Ascending aorta (tissue), 2 donors: ENCODE measurements at regions not wholly inside any gene's neighbourhood (a gene's known extent, or its start where the extent isn't known, plus 50 kb on each side); places are given as distances from the start of the nearest gene placed in this dataset.
"Not testable (repeated sequence)": the region's sequence is repeated elsewhere in the genome, so short reads cannot be mapped to it uniquely, and the experiment has no call there.

Experiments used
- DNase-seq, 2 donors: peaks; one replicate each; pipeline ENCODE4 v3.0.0-alpha.2; 2019; ENCODE audit warnings: low spot score in 2 of 2
- H3K27ac ChIP-seq, 2 donors: fragments of 200-600 bp; sonication (generic); one replicate each; pipeline ENCODE4 v1.5.1; 2016 to 2017; ENCODE audit warnings: mild to moderate bottlenecking in 1 of 2
- H3K27me3 ChIP-seq: fragments of 200-600 bp; sonication (generic); one replicate; pipeline ENCODE4 v1.5.1; 2017
- H3K36me3 ChIP-seq, 2 donors: fragments of 200-600 bp; sonication (generic); one replicate each; pipeline ENCODE4 v1.5.1; 2016
- H3K4me1 ChIP-seq, 2 donors: fragments of 200-600 bp; sonication (generic); one replicate each; pipeline ENCODE4 v1.5.1; 2016 to 2017; ENCODE audit warnings: mild to moderate bottlenecking in 1 of 2
- H3K4me3 ChIP-seq, 2 donors: fragments of 200-600 bp; sonication (generic); one replicate each; pipeline ENCODE4 v1.5.1; 2016 to 2017; ENCODE audit warnings: mild to moderate bottlenecking in 1 of 2
- H3K9me3 ChIP-seq, 2 donors: fragments of 200-600 bp; sonication (generic); one replicate each; pipeline ENCODE4 v1.5.1; 2016
- CTCF ChIP-seq, 3 experiments: fragments of 200-600 bp in 2 of 3; fragments of 450-650 bp in 1 of 3; sonication (generic) in 2 of 3; IDR thresholded peaks; one replicate each; pipeline ENCODE4 v1.5.1; 2016 to 2019; ENCODE audit warnings: antibody characterized with exemption in 3 of 3, mild to moderate bottlenecking in 1 of 3, moderate library complexity in 1 of 3
- intact Hi-C: fragments of 100-400 bp; cut with DNase I; formaldehyde crosslinking; loops from one replicate; pipeline ENCODE4 v1.15.1; 2023

DNA sequence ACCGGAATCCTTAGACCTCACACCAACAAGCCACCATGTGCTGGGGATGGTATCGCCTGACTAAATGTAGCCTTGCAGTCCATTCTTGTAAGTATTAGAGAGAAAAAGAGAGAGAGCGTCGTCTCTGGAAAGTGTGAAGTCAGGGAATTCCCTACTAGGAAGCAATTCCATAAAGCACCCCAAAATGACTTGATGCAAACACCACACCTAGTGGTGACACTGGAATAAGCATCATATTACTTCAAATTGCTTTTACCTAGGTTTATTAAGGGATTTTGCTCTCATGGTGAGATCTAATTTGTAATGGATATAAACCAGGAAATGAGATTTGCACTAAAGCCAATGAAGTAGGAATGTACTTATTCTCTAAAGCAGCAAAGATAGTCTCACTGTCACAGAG lies 111.4 kb upstream of the METTL9 start:
- H3K36me3 ChIP-seq, H3K4me1 ChIP-seq, H3K27ac ChIP-seq, DNase-seq, H3K27me3 ChIP-seq, H3K9me3 ChIP-seq, intact Hi-C loops, H3K4me3 ChIP-seq: not testable (repeated sequence)

DNA sequence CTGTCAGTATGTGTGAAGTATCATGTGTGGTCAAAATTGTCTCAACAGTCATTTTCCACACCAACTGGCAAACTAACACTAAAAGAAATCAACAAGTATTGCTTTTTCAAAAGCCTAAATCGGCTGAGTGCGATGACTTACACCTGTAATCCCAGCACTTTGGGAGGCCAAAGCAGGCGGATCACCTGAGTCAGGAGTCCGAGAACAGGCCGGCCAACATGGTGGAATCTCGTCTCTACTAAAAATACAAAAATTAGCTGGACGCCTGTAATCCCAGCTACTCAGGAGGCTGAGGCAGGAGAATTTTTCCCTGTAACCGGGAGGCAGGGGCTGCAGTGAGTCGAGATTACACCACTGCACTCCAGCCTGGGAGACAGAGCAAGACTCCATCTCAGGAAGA lies 100.3 kb upstream of the METTL9 start:
- H3K4me1 ChIP-seq, H3K4me3 ChIP-seq, intact Hi-C loops, H3K36me3 ChIP-seq, H3K27ac ChIP-seq, H3K9me3 ChIP-seq, H3K27me3 ChIP-seq: not testable (repeated sequence)
- peak in 1 of 2 donors; percentile 28 for DNase-seq

DNA sequence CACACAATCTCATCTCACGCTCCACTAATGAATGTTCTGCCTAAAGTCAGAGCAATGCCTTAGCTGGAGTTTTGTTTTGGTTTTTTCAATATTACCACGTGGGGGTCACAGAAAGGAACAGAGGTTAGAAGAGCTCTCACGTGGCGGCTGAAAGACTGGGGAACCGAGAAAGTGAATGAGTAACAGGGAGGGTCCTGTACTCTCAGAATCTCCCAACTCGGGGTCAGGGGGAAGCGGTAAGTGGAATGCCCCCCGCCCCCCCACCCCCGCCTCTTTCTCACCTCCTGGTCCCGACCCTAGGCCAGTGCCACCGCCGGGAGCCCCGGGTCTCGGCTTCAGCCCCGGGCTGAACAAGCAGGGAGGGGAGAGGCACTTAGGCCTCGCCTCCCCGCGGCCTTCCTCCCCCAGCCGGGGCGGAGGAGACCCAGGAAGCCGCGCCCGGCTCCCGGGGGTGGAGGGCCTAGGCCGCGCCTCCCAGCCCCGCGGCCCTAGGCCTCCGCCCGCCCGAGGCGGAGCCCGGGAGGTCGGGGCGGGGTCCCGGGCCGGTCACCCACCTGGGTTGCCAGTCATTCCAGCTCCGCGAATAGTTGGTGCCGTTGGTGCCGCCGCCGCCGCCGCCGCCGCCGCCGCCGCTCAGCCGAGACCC lies 98.0 kb upstream of the METTL9 start:
- peak in 1 of 2 donors; percentile 78 for DNase-seq
- not testable (repeated sequence) for H3K9me3 ChIP-seq, H3K4me1 ChIP-seq, H3K27me3 ChIP-seq, H3K36me3 ChIP-seq
- H3K4me3 ChIP-seq, result peak overlapping the region; percentile 64 to 90
- intact Hi-C loops, result loop anchor here (10.0 kb wide), 3 partner anchors 53 to 873 kb away; partner anchors contain the start of gene CDR2
- H3K27ac ChIP-seq, result peak overlapping the region; percentile 93 to 97

- intact Hi-C loops, result loop anchor here (10.0 kb wide), 3 partner anchors 53 to 873 kb away; partner anchors contain the start of gene CDR2
- no peak for TF ChIP-seq CTCF (IDR thresholded peaks at IDR 0.05)
These were observed 97.3 kb upstream of the METTL9 start for GRCh38 chr16:21501869-21502667.

DNA sequence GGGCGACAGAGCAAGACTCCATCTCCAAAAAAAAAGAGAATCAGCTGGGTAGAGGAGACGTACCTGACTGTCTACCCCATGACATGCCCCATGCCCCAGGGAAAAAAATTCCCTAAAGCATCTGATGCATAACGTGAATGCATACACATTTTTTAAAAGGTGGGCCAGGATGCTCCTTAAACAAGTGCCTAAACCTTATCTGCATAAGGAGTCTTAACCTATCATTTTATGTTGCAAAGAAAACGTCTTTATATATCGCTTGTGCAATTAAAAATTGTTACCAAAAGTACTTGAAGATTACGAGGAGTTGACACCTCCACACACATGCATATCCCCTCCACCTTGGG lies 95.8 kb upstream of the METTL9 start:
- not testable (repeated sequence) for H3K9me3 ChIP-seq, H3K27me3 ChIP-seq, DNase-seq, H3K4me3 ChIP-seq, H3K27ac ChIP-seq, H3K4me1 ChIP-seq, H3K36me3 ChIP-seq
- intact Hi-C loops, result loop anchor here (10.0 kb wide), 3 partner anchors 51 to 871 kb away; partner anchors contain the start of gene CDR2

More at GRCh38 chr16:21501869-21502667, 97.3 kb upstream of the METTL9 start:
- peak overlapping the region; percentile 93 to 97 for H3K27ac ChIP-seq
- H3K4me3 ChIP-seq, result peak overlapping the region; percentile 64 to 90
- no peaks in the 10 kb centered on the region for H3K27me3 ChIP-seq
- H3K4me1 ChIP-seq, result peaks cover 0 to 4% of the 10 kb centered on the region in 2 donors
- H3K9me3 ChIP-seq, result no peaks in the 10 kb centered on the region
- peak; percentile 75 to 95 for DNase-seq
- H3K36me3 ChIP-seq, result no peaks in the 10 kb centered on the region

- H3K4me1 ChIP-seq, result peaks cover 0 to 16% of the 10 kb centered on the region in 2 donors
- not testable (repeated sequence) for H3K27me3 ChIP-seq, H3K36me3 ChIP-seq, H3K27ac ChIP-seq, H3K9me3 ChIP-seq, H3K4me3 ChIP-seq
- DNase-seq, result peak in 1 of 2 donors; percentile 63
- intact Hi-C loops, result loop anchor here (10.0 kb wide), 3 partner anchors 51 to 871 kb away; partner anchors contain the start of gene CDR2
These were observed 95.2 kb upstream of the METTL9 start for GRCh38 chr16:21503941-21504832.

- DNase-seq, result peak in 1 of 2 donors; percentile 61
- intact Hi-C loops, result loop anchor here (10.0 kb wide), 3 partner anchors 49 to 869 kb away; partner anchors contain the start of gene CDR2
- not testable (repeated sequence) for H3K36me3 ChIP-seq, H3K27me3 ChIP-seq, H3K9me3 ChIP-seq, H3K4me3 ChIP-seq, H3K27ac ChIP-seq
- peaks cover 0 to 33% of the 10 kb centered on the region in 2 donors for H3K4me1 ChIP-seq
These were observed 93.4 kb upstream of the METTL9 start for GRCh38 chr16:21505751-21506520.

GRCh38 chr16:21506857-21507456 lies 92.4 kb upstream of the METTL9 start:
- H3K9me3 ChIP-seq, H3K36me3 ChIP-seq, H3K27me3 ChIP-seq, H3K4me3 ChIP-seq: not testable (repeated sequence)
- peak overlapping the region; percentile 27 to 85 for H3K27ac ChIP-seq
- H3K4me1 ChIP-seq, result peaks cover 4 to 44% of the 10 kb centered on the region in 2 donors
- DNase-seq, result peak in 1 of 2 donors; percentile 72
- intact Hi-C loops, result loop anchor here (10.0 kb wide), 3 partner anchors 48 to 868 kb away; partner anchors contain the start of gene CDR2

- intact Hi-C loops, result loop anchor here (10.0 kb wide), 3 partner anchors 47 to 867 kb away; partner anchors contain the start of gene CDR2
- Histone ChIP-seq H3K27ac (peak overlapping the region; percentile 44 to 85), H3K4me1 (peaks cover 9 to 52% of the 10 kb centered on the region in 2 donors)
- not testable (repeated sequence) for H3K4me3 ChIP-seq, H3K9me3 ChIP-seq, H3K27me3 ChIP-seq, H3K36me3 ChIP-seq
- peak in 1 of 2 donors; percentile 67 for DNase-seq
These were observed 91.6 kb upstream of the METTL9 start for GRCh38 chr16:21507631-21508305.

DNA sequence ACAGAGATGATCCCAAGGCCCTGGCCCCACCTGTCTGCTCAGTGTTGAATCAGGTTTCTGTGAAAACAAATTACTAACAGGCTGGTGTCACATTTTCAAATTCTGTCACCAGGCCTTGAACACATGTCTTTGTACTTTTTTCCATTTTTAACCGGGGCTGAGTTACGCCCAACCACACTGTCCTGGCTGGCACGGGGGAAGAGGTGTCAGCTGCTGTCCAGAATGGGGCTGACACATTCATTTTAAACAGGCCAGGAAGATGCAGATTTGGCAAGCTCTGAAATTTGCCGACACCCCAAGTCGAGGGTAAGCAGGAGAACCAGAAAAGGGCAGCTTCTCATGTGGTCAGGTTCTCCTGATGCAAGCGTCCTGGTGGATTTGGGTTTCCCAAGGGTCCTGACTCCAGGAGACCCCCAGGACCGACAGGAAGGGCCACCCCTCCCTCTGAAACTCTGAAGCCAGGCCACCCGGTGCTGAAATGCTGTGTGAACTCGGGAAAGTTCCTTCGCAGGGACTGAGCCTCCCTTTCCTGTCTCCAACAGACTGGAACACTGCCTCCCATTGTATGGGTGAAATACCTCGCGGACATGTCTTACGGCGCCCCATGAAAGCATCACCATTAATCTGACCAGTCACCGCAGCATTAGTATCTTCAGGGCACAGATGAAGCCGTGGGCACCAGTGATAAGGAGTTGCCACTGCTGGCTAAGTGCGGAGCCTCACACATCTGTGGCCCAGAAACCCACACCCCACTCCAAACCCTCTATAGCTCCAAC lies 90.5 kb upstream of the METTL9 start:
- H3K27me3 ChIP-seq, H3K9me3 ChIP-seq, H3K4me3 ChIP-seq, H3K36me3 ChIP-seq: not testable (repeated sequence)
- DNase-seq, result peak in 1 of 2 donors; percentile 63
- H3K4me1 ChIP-seq, result peaks cover 9 to 60% of the 10 kb centered on the region in 2 donors
- intact Hi-C loops, result loop anchor here (10.0 kb wide), 3 partner anchors 46 to 866 kb away; partner anchors contain the start of gene CDR2
- peak overlapping the region; percentile 44 to 85 for H3K27ac ChIP-seq
